ENCODE measurements at regions not wholly inside any gene's neighbourhood (a gene's known extent, or its start where the extent isn't known, plus 50 kb on each side); places are given as distances from the start of the nearest gene placed in this dataset.
"Not testable (repeated sequence)": the region's sequence is repeated elsewhere in the genome, so short reads cannot be mapped to it uniquely, and the experiment has no call there.

- no peak for DNase-seq
Observed at GRCh38 chr6:11380969-11381744, 148.7 kb upstream of the NEDD9 start.

DNA sequence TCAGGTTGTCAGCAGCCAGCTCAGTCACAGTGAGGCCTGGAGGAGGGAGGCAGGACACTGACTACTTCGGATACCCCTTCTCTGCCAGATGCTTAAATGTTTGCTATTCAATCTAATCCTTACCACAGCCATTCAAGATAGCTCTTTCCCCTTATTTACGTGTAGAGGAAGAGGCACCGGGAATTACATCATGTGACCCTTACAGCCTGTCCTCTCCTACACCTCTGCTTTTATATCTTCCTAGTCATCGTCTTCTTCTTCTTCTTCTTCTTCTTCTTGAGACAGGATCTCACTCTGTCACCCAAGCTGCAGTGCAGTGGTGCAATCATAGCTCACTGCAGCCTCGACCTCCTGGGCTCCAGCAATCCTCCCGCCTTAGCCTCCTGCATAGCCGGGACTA is 148.1 kb upstream of the NEDD9 start:
- DNase-seq: no peak

- DNase-seq: no peak
Observed at GRCh38 chr6:11379805-11380204, 147.3 kb upstream of the NEDD9 start.

DNA sequence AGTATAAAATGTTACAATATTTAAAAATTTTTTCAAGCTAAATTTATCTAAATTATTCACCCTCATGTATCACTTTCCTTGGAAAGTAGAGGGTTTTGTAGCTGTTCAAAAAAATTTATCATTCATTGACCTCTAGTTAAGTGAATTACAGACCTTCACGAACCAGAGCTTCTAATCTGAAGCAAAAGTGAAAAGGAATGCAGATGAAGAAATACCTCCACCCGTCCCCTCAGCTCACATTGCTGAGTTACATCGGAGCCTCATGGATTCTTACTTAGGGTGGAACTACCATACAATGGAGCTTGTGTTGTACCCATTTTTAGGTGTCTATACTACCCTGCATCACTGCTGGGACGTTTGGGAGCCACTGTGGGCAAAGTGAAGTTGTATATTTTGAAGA is 146.2 kb upstream of the NEDD9 start:
- no peak for DNase-seq

GRCh38 chr6:11374036-11375010 is 141.9 kb upstream of the NEDD9 start:
- DNase-seq: no peak

GRCh38 chr6:11373208-11373607 is 140.7 kb upstream of the NEDD9 start:
- DNase-seq: no peak

DNA sequence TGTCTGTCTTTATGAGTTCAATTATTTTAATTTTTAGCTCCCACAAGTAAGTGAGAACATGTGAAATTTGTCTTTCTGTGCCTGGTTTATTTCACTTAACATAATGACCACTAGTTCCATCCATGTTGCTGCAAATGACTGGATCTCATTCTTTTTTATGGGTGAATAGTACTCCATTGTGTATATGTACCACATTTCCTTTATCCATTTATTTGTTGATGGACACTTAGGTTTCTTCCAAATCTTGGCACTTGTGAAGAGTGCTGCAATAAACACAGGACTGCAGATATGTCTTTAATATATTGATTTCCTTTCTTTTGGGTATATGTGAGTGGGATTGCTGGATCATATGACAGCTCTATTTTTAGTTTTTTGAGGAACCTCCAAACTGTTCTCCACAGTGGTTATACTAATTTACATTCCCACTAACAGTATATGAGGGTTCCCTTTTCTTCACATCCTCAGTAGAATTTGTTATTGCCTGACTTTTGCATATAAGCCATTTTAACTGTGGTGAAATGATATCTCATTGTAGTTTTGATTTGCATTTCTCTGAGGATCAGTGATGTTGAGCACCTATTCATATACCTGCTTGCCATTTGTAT is 139.8 kb upstream of the NEDD9 start:
- not testable (repeated sequence) for DNase-seq

- DNase-seq: no peak
Observed at GRCh38 chr6:11370191-11371018, 137.9 kb upstream of the NEDD9 start.

GRCh38 chr6:11368760-11369159 is 136.3 kb upstream of the NEDD9 start:
- no peak for DNase-seq

GRCh38 chr6:11368264-11368663 is 135.8 kb upstream of the NEDD9 start:
- no peak for DNase-seq

GRCh38 chr6:11367638-11368199 is 135.3 kb upstream of the NEDD9 start:
- DNase-seq: no peak

DNA sequence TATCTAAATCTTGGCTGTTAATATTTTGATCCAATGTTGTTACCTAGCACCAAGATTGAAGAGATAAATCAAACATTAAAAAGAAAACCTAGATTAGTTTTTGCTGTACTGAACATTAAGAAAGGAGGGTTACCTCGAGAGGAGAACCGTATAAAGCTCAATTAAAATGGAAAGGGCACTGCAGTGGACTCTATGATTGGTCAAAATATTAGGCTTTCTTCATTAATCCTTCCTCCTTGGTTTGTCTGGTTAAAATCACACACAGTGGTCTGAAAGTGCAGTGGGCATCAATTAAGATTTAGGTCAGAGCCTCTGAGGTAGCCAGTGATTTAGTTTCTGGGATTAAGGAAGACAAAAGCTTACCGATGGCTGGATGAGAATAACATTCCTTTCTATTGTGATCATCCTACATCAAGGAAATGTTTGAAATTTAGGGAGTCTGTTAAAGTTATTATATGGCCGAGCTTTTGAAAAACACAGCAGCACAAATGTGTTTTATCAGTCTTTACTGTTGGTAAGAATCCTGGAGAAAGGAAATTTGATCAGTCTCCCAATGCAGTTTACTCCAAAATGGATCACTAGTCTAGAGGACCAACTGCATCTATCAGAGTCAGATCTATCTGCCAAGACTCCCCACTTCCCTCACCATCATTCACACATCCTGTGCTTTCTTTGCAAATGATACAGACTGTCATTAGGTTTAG is 134.6 kb upstream of the NEDD9 start:
- DNase-seq: no peak

DNA sequence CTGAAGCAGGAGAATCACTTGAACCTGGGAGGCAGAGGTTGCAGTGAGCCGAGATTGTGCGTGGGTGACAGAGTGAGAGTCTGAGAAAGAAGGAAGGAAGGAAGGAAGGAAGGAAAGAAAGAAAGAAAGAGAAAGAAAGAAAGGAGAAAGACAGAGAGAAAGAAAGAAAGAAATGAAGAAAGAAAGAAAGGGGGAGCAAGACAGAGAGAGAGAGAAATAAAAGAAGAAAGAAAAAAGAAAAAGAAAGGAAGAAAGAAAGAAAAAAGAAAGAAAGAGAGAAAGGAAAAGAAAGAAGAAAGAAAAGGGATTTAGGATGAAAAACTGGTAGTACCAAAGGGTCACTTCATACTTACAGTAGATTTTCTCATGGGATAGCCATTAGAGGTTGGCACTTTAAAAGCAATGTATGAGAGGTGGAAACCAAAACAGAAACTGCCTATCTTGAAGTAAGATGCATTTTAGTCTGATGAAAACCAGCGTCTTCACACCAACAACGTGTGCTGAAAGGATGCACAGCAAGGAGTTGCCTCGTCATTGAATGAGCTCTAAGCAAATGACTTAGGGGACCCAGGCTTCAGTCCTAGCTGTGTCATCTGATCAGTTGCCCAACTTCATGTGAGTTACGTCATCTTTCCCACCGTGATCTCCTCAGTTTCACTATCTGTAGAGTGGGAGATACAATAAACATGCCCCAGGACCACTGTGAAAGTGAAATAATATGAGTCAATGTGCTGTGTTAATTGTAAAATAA is 133.9 kb upstream of the NEDD9 start:
- DNase-seq: no peak

GRCh38 chr6:11364971-11365397 is 132.5 kb upstream of the NEDD9 start:
- no peak for DNase-seq

DNA sequence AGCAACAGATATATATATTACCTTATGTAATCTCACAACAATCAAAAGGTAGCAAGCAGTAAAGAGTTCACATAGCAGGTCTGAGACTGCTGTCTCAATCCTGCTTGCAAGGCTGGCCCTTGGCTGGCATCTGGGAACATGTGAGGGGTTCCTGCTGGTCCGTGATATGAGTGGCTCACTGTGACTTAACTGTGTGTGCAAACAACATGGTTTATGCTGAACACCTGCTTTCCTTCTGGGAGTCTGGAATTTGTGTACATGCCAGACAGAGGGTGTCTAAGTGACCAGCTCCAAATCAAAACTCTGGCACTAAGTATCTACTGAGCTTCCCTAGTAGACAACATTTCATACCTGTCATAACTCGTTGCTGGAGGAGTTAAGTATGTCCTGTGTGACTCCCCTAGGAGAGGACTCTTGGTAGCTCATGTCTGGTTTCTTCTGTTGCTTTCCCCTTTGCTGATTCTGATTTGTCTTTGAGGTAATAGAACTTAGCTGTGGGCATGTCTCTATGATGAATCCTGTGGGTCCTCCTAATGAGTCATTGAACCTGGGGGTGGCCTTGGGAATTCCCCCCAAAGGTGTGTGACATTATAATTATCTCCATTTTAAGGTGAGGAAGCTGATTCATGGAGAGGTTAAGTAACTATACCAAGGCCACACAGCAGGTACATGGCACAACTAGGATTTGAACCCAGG is 131.6 kb upstream of the NEDD9 start:
- DNase-seq: no peak

GRCh38 chr6:11362564-11362963 is 130.1 kb upstream of the NEDD9 start:
- DNase-seq: no peak

DNA sequence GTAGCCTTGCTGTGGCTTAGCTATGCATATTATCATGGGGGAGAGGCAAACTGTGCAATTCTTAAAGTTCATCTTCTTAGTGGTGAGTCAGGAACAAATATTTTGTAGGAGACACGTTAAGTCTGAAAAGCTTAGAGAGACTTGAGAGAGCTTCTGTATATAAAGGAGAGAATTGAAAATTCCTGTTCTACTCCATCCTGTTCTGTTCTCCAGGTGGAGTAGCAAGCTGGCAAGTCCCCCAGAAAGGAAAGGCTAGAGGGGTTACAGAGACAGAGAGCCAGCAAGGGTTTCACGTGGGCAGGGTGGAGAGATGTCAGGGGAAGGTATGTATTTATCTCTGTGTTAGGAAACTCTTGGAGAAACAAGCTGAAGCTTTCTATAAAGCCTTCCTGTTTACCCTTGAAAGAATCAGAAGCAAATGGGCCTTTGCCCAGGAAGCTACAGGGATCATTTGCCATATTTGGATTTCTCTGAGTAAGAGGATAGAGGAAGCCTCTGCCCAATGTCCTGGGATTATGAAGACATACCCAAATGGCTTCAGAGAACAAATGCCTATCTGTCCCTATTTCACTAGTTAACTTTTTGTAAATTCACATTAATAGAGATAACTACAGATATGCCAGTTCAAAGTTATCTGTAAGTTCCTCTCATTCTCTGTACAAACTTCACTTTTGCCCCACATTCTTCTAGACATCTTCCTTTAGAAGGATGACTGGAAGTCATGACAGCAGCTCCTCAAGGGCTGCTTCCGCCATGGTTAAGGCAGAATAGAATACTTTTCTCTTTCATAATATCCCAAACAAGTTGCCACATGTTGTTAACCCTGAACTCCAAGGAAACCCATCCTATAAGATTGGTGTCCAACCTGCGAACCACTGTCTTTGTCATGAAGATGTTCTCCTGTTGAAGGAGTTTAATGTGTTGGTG is 126.7 kb upstream of the NEDD9 start:
- DNase-seq: no peak

- no peak for DNase-seq
Observed at GRCh38 chr6:11357285-11357684, 124.8 kb upstream of the NEDD9 start.
